Ascending aorta (tissue), 2 donors: ENCODE measurements at regions not wholly inside any gene's neighbourhood (a gene's known extent, or its start where the extent isn't known, plus 50 kb on each side); places are given as distances from the start of the nearest gene placed in this dataset.

Experiments used
- DNase-seq, 2 donors: peaks; one replicate each; pipeline ENCODE4 v3.0.0-alpha.2; 2019; ENCODE audit warnings: low spot score in 2 of 2
- H3K27ac ChIP-seq, 2 donors: fragments of 200-600 bp; sonication (generic); one replicate each; pipeline ENCODE4 v1.5.1; 2016 to 2017; ENCODE audit warnings: mild to moderate bottlenecking in 1 of 2
- H3K27me3 ChIP-seq: fragments of 200-600 bp; sonication (generic); one replicate; pipeline ENCODE4 v1.5.1; 2017
- H3K36me3 ChIP-seq, 2 donors: fragments of 200-600 bp; sonication (generic); one replicate each; pipeline ENCODE4 v1.5.1; 2016
- H3K4me1 ChIP-seq, 2 donors: fragments of 200-600 bp; sonication (generic); one replicate each; pipeline ENCODE4 v1.5.1; 2016 to 2017; ENCODE audit warnings: mild to moderate bottlenecking in 1 of 2
- H3K4me3 ChIP-seq, 2 donors: fragments of 200-600 bp; sonication (generic); one replicate each; pipeline ENCODE4 v1.5.1; 2016 to 2017; ENCODE audit warnings: mild to moderate bottlenecking in 1 of 2
- H3K9me3 ChIP-seq, 2 donors: fragments of 200-600 bp; sonication (generic); one replicate each; pipeline ENCODE4 v1.5.1; 2016
- CTCF ChIP-seq, 3 experiments: fragments of 200-600 bp in 2 of 3; fragments of 450-650 bp in 1 of 3; sonication (generic) in 2 of 3; IDR thresholded peaks; one replicate each; pipeline ENCODE4 v1.5.1; 2016 to 2019; ENCODE audit warnings: antibody characterized with exemption in 3 of 3, mild to moderate bottlenecking in 1 of 3, moderate library complexity in 1 of 3
- intact Hi-C: fragments of 100-400 bp; cut with DNase I; formaldehyde crosslinking; loops from one replicate; pipeline ENCODE4 v1.15.1; 2023

- intact Hi-C loops: no loop called here
- Histone ChIP-seq H3K4me3 (no peak overlapping the region), H3K4me1 (no peaks in the 10 kb centered on the region), H3K36me3 (no peaks in the 10 kb centered on the region), H3K9me3 (no peaks in the 10 kb centered on the region), H3K27me3 (no peaks in the 10 kb centered on the region), H3K27ac (no peak overlapping the region)
- no peak for TF ChIP-seq CTCF (IDR thresholded peaks at IDR 0.05)
- DNase-seq: no peak
Observed at GRCh38 chr3:23648326-23648995, 157.3 kb upstream of the UBE2E1 start.

- TF ChIP-seq CTCF (IDR thresholded peaks at IDR 0.05): no peak
- Histone ChIP-seq H3K27ac (no peak overlapping the region), H3K9me3 (no peaks in the 10 kb centered on the region), H3K4me3 (no peak overlapping the region), H3K4me1 (no peaks in the 10 kb centered on the region), H3K27me3 (no peaks in the 10 kb centered on the region), H3K36me3 (no peaks in the 10 kb centered on the region)
- DNase-seq: no peak
- intact Hi-C loops: no loop called here
Observed at GRCh38 chr3:23648996-23649395, 156.8 kb upstream of the UBE2E1 start.

GRCh38 chr3:23649448-23649847 lies 156.3 kb upstream of the UBE2E1 start:
- TF ChIP-seq CTCF (IDR thresholded peaks at IDR 0.05): no peak
- Histone ChIP-seq H3K36me3 (no peaks in the 10 kb centered on the region), H3K27ac (no peak overlapping the region), H3K9me3 (no peaks in the 10 kb centered on the region), H3K4me3 (no peak overlapping the region), H3K27me3 (no peaks in the 10 kb centered on the region), H3K4me1 (no peaks in the 10 kb centered on the region)
- intact Hi-C loops: no loop called here
- no peak for DNase-seq

- Histone ChIP-seq H3K4me1 (no peaks in the 10 kb centered on the region), H3K36me3 (no peaks in the 10 kb centered on the region), H3K9me3 (no peaks in the 10 kb centered on the region), H3K27ac (no peak overlapping the region), H3K27me3 (no peaks in the 10 kb centered on the region), H3K4me3 (no peak overlapping the region)
- intact Hi-C loops: no loop called here
- no peak for TF ChIP-seq CTCF (IDR thresholded peaks at IDR 0.05)
- no peak for DNase-seq
Observed at GRCh38 chr3:23650371-23651140, 155.2 kb upstream of the UBE2E1 start.

- intact Hi-C loops: no loop called here
- TF ChIP-seq CTCF (IDR thresholded peaks at IDR 0.05): no peak
- H3K4me1 ChIP-seq: no peaks in the 10 kb centered on the region
- H3K27me3 ChIP-seq: no peaks in the 10 kb centered on the region
- no peaks in the 10 kb centered on the region for H3K9me3 ChIP-seq
- no peak overlapping the region for H3K4me3 ChIP-seq
- H3K27ac ChIP-seq: no peak overlapping the region
- H3K36me3 ChIP-seq: no peaks in the 10 kb centered on the region
- DNase-seq: no peak
Observed at GRCh38 chr3:23653647-23654525, 151.9 kb upstream of the UBE2E1 start.
